A549 (cell line): ENCODE measurements at regions not wholly inside any gene's neighbourhood (a gene's known extent, or its start where the extent isn't known, plus 50 kb on each side); places are given as distances from the start of the nearest gene placed in this dataset.

ENCODE experiments used
- ATAC-seq, 2 experiments: fragments of 200-7000 bp in 1 of 2; fragments of >200 bp in 1 of 2; cut with Nextera tagmentation in 1 of 2; cut with Tn5 transposase in 1 of 2; 3 replicates each; pipeline versions ENCODE4 v1.8.0 to v1.9.1; 2018 to 2020; ENCODE audit warnings: mild to moderate bottlenecking in 1 of 2, moderate library complexity in 1 of 2
- CTCF ChIA-PET: fragments of 300-600 bp; sonication (Branson Sonifier 250); formaldehyde crosslinking; extraction: SDS; loops from one replicate; lab custom pipeline; 2021; ENCODE audit warnings: antibody characterized with exemption, inconsistent platforms; lab: Yijun Ruan, JAX
- POLR2A ChIA-PET: fragments of 350-600 bp; formaldehyde crosslinking; extraction: SDS; loops from one replicate; lab custom pipeline; 2021; ENCODE audit warnings: antibody characterized with exemption, inconsistent platforms; lab: Yijun Ruan, JAX
- DNase-seq, 2 experiments: peaks; one replicate each; pipeline versions ENCODE4 v3.0.0 to v3.0.0-alpha.2; 2011 to 2016; ENCODE audit warnings: low read depth in 1 of 2, low spot score in 1 of 2
- FAIRE-seq: peaks from 2 replicates; lab custom pipeline; 2011; peaks lifted over from hg19 to GRCh38; lab: Jason Lieb, UNC
- H3K27ac ChIP-seq, 2 experiments: fragments of >200 bp; sonication (Bioruptor Twin); formaldehyde crosslinking; 3 replicates each; pipeline ENCODE4 v1.5.1; 2016 to 2017
- H3K4me1 ChIP-seq: fragments of >200 bp; sonication (Bioruptor Twin); formaldehyde crosslinking; 3 replicates; pipeline ENCODE4 v1.6.1; 2016
- H3K4me2 ChIP-seq: fragments of >200 bp; sonication (Bioruptor Twin); formaldehyde crosslinking; 3 replicates; pipeline ENCODE4 v1.6.1; 2016
- H3K4me3 ChIP-seq: fragments of >200 bp; sonication (Bioruptor Twin); formaldehyde crosslinking; 3 replicates; pipeline ENCODE4 v1.5.1; 2016
- H3K9me3 ChIP-seq: fragments of >200 bp; sonication (Bioruptor Twin); formaldehyde crosslinking; 3 replicates; pipeline ENCODE4 v1.6.1; 2016
- BCL3 ChIP-seq: fragments of >200 bp; sonication (Bioruptor Twin); formaldehyde crosslinking; IDR thresholded peaks from 3 replicates; pipeline ENCODE4 v1.6.1; 2016
- CHD4 ChIP-seq: fragments of 200-600 bp; sonication (generic); IDR thresholded peaks from 2 replicates; pipeline ENCODE4 v1.6.1; 2016; ENCODE audit warnings: antibody characterized with exemption, mild to moderate bottlenecking, borderline replicate concordance
- EHF ChIP-seq: fragments of 250-450 bp; sonication (Bioruptor Pico); IDR thresholded peaks from 2 replicates; pipeline ENCODE4 v1.5.0; 2020; ENCODE audit warnings: mild to moderate bottlenecking
- ELK1 ChIP-seq: fragments of 150-350 bp; IDR thresholded peaks from 2 replicates; pipeline ENCODE4 v1.6.1; 2014; ENCODE audit warnings: low read depth, mild to moderate bottlenecking, low read length
- FOSL2 ChIP-seq, 2 experiments: fragments of 450-650 bp in 1 of 2; fragments of >200 bp in 1 of 2; sonication (Bioruptor Twin) in 1 of 2; formaldehyde crosslinking; IDR thresholded peaks; 2 replicates each; pipeline versions ENCODE4 v1.5.0 to v1.6.1; 2016 to 2020; ENCODE audit warnings: mild to moderate bottlenecking in 1 of 2, moderate library complexity in 1 of 2
- HES2 ChIP-seq: fragments of >200 bp; sonication (Bioruptor Twin); formaldehyde crosslinking; IDR thresholded peaks from 2 replicates; pipeline ENCODE4 v1.6.1; 2016
- HMGXB4 ChIP-seq: fragments of 250-450 bp; sonication (Bioruptor Pico); IDR thresholded peaks from 2 replicates; pipeline ENCODE4 v1.5.0; 2021; ENCODE audit warnings: mild to moderate bottlenecking, moderate library complexity, borderline replicate concordance
- HOXB5 ChIP-seq: fragments of 250-450 bp; sonication (Bioruptor Pico); IDR thresholded peaks from 2 replicates; pipeline ENCODE4 v1.5.0; 2020; ENCODE audit warnings: mild to moderate bottlenecking, moderate library complexity
- KDM1A ChIP-seq: fragments of 200-600 bp; sonication (generic); IDR thresholded peaks from 2 replicates; pipeline ENCODE4 v1.6.1; 2016; ENCODE audit warnings: low read depth, mild to moderate bottlenecking
- MAZ ChIP-seq: fragments of 150-350 bp; IDR thresholded peaks from 2 replicates; pipeline ENCODE4 v1.6.1; 2014; ENCODE audit warnings: antibody characterized with exemption, low read depth, low read length, borderline replicate concordance
- MYC ChIP-seq: IDR thresholded peaks from 2 replicates; pipeline ENCODE4 v1.6.1; 2012; ENCODE audit warnings: mild to moderate bottlenecking, inconsistent platforms, low read length, improper control_type of control experiment, borderline replicate concordance
- NPAS2 ChIP-seq: fragments of 250-450 bp; sonication (Bioruptor Pico); IDR thresholded peaks from 2 replicates; pipeline ENCODE4 v1.8.0; 2022; ENCODE audit warnings: mild to moderate bottlenecking, moderate library complexity, borderline replicate concordance
- PHF8 ChIP-seq: fragments of 200-600 bp; sonication (generic); IDR thresholded peaks from 2 replicates; pipeline ENCODE4 v1.6.1; 2016; ENCODE audit warnings: low read depth, mild to moderate bottlenecking, antibody characterized with exemption, moderate library complexity, borderline replicate concordance
- POLR2A ChIP-seq: IDR thresholded peaks from 2 replicates; pipeline ENCODE4 v1.6.1; 2012; ENCODE audit warnings: mild to moderate bottlenecking, low read length
- POLR2AphosphoS2 ChIP-seq: conservative IDR thresholded peaks from 2 replicates; pipeline ENCODE4 v1.6.1; 2012; ENCODE audit warnings: low read length, improper control_type of control experiment, inconsistent platforms
- RAD21 ChIP-seq, 2 experiments: fragments of >200 bp in 1 of 2; sonication (Bioruptor Twin) in 1 of 2; formaldehyde crosslinking in 1 of 2; IDR thresholded peaks in 1 of 2; conservative IDR thresholded peaks in 1 of 2; 2 replicates in 1 of 2; 3 replicates in 1 of 2; pipeline ENCODE4 v1.6.1; 2012 to 2018; ENCODE audit warnings: inconsistent platforms in 1 of 2
- RARB ChIP-seq: fragments of 250-450 bp; sonication (Bioruptor Pico); IDR thresholded peaks from 2 replicates; pipeline ENCODE4 v1.8.0; 2021; ENCODE audit warnings: mild to moderate bottlenecking, moderate library complexity
- RFX5 ChIP-seq: fragments of 450-650 bp; IDR thresholded peaks from 2 replicates; pipeline ENCODE4 v1.7.1; 2014; ENCODE audit warnings: antibody characterized with exemption, mild to moderate bottlenecking, moderate library complexity
- SMC3 ChIP-seq: fragments of >200 bp; sonication (Bioruptor Twin); formaldehyde crosslinking; IDR thresholded peaks from 3 replicates; pipeline ENCODE4 v1.6.1; 2018; ENCODE audit warnings: inconsistent platforms
- SREBF2 ChIP-seq: fragments of 450-650 bp; IDR thresholded peaks from 2 replicates; pipeline ENCODE4 v1.6.1; 2014; ENCODE audit warnings: mild to moderate bottlenecking, moderate library complexity
- TP53 ChIP-seq: fragments of 250-450 bp; sonication (Bioruptor Pico); IDR thresholded peaks from 2 replicates; pipeline ENCODE4 v1.5.0; 2021; ENCODE audit warnings: mild to moderate bottlenecking, moderate library complexity
- ZC3H11A ChIP-seq: fragments of 450-650 bp; IDR thresholded peaks from 2 replicates; pipeline ENCODE4 v1.6.1; 2014; ENCODE audit warnings: antibody characterized with exemption, mild to moderate bottlenecking
- ZFP36 ChIP-seq: fragments of 450-650 bp; IDR thresholded peaks from 2 replicates; pipeline ENCODE4 v1.6.1; 2014; ENCODE audit warnings: borderline replicate concordance; ENCODE audit not compliant: partially characterized antibody
- WGBS: methylation state at CpG from one replicate; pipeline ENCODE4 v1.1.6; 2017; ENCODE audit errors: missing lambda C conversion rate; 5-methylcytosine and 5-hydroxymethylcytosine counted together

- no peak for FAIRE-seq
- no peak for DNase-seq
- 59% methylated on average over 4 of the region's 6 CpGs for WGBS
- POLR2A ChIA-PET = no interaction called here
- CTCF ChIA-PET = interaction anchor here (2.4 kb wide), 1 partner anchor 7 kb away, joined by 14 read pairs; no protein-coding TSS in a partner anchor
- Histone ChIP-seq H3K27ac (peak overlapping the region in 1 of 2 experiments; percentile 20; a peak in 1 of 6 replicates), H3K4me1 (peaks cover 10% of the 10 kb centered on the region; the same call in 2 of the 3 replicates), H3K9me3 (peaks cover 5% of the 10 kb centered on the region; the same call in 1 of the 3 replicates), H3K4me2 (no peak overlapping the region), H3K4me3 (no peak overlapping the region)
- TF ChIP-seq RAD21 (conservative IDR thresholded peaks at IDR 0.05 in 1 of 2, IDR thresholded peaks at IDR 0.05 in 1 of 2) (0 out of 5 replicates have a peak, but pooled peaks of 1 of the 2 experiments have one; percentile 6), BCL3 (no peak)
- ATAC-seq = peak; percentile 56 to 77
Measured at GRCh38 chr12:132422381-132423043, 67.4 kb upstream of the FBRSL1 start.

- WGBS = 64% methylated on average over 10 of the region's 10 CpGs
- POLR2A ChIA-PET = no interaction called here
- H3K9me3 ChIP-seq = peaks cover 5% of the 10 kb centered on the region; the same call in 1 of the 3 replicates
- no peak overlapping the region for H3K4me3 ChIP-seq
- TF ChIP-seq EHF (CRISPR knock-in tag) (no peak), HMGXB4 (CRISPR knock-in tag) (no peak), CHD4 (no peak)
- H3K27ac ChIP-seq = peak overlapping the region in 1 of 2 experiments; percentile 20; a peak in 1 of 6 replicates
- peaks cover 5% of the 10 kb centered on the region; the same call in 2 of the 3 replicates for H3K4me1 ChIP-seq
- ATAC-seq (peak in 1 of 2 experiments; percentile 47; a peak in 4 of 6 replicates), FAIRE-seq (no peak), DNase-seq (no peak)
- CTCF ChIA-PET = no interaction called here
- H3K4me2 ChIP-seq = no peak overlapping the region
Measured at GRCh38 chr12:132422040-132422380, 67.9 kb upstream of the FBRSL1 start.

- Histone ChIP-seq H3K4me2 (no peak overlapping the region), H3K9me3 (no peaks in the 10 kb centered on the region), H3K4me1 (peaks cover 4% of the 10 kb centered on the region; the same call in 2 of the 3 replicates), H3K27ac (no peak overlapping the region), H3K4me3 (no peak overlapping the region)
- POLR2A ChIA-PET = no interaction called here
- FAIRE-seq (no peak), DNase-seq (no peak), ATAC-seq (no peak)
- CTCF ChIA-PET = interaction anchor here (0.6 to 1.3 kb wide), 8 partner anchors 9 to 590 kb away, joined by 3 to 5 read pairs (median 3); no protein-coding TSS in a partner anchor
- TF ChIP-seq HOXB5 (no peak), POLR2AphosphoS2 (no peak), NPAS2 (CRISPR knock-in tag) (no peak), TP53 (CRISPR knock-in tag) (no peak), RFX5 (no peak)
- WGBS = 69% methylated on average over 18 of the region's 18 CpGs
Measured at GRCh38 chr12:132419631-132420246, 70.2 kb upstream of the FBRSL1 start.

GRCh38 chr12:132418393-132418925 lies 71.5 kb upstream of the FBRSL1 start:
- POLR2A ChIA-PET = no interaction called here
- WGBS = 65% methylated on average over 3 of the region's 3 CpGs
- no peak for DNase-seq
- Histone ChIP-seq H3K4me3 (no peak overlapping the region), H3K9me3 (no peaks in the 10 kb centered on the region), H3K4me2 (no peak overlapping the region), H3K4me1 (peaks cover 12% of the 10 kb centered on the region; the same call in 2 of the 3 replicates), H3K27ac (no peak overlapping the region)
- CTCF ChIA-PET = interaction anchor here (1.7 to 5.4 kb wide), 4 partner anchors 107 to 220 kb away, joined by 6 to 132 read pairs (median 29); partner anchors contain the start of genes LRCOL1 and P2RX2
- no peak for ATAC-seq
- FAIRE-seq = no peak
- no peak for TF ChIP-seq KDM1A
- no peak for TF ChIP-seq PHF8
- TF ChIP-seq ZFP36 = no peak
- TF ChIP-seq SREBF2 = no peak
- no peak for TF ChIP-seq POLR2A
- TF ChIP-seq SMC3 = no peak
- TF ChIP-seq NPAS2 (CRISPR knock-in tag) = no peak
- no peak for TF ChIP-seq ELK1
- no peak for TF ChIP-seq MAZ
- no peak for TF ChIP-seq ZC3H11A
- TF ChIP-seq MYC = no peak
- TF ChIP-seq FOSL2 (IDR thresholded peaks at IDR 0.05) = no peak
- TF ChIP-seq FOSL2 (CRISPR knock-in tag; IDR thresholded peaks at IDR 0.05) = no peak
- no peak for TF ChIP-seq HES2
- TF ChIP-seq RARB (CRISPR knock-in tag) = no peak
